ENCODE measurements at regions not wholly inside any gene's neighbourhood (a gene's known extent, or its start where the extent isn't known, plus 50 kb on each side); places are given as distances from the start of the nearest gene placed in this dataset.

GRCh38 chr15:61655881-61656280 is 404.4 kb downstream of the VPS13C start:
- no peak overlapping the region for H2AFZ ChIP-seq (ENCODE audit: low read length)
- no peaks in the 10 kb centered on the region for H3K36me3 ChIP-seq (ENCODE audit: insufficient read depth, low read length)
- H3K9me3 ChIP-seq (ENCODE audit: low read length) = 0 out of 2 replicates have a peak, but pooled peaks cover 3% of the 10 kb centered on the region
- no peak overlapping the region for H3K4me3 ChIP-seq (ENCODE audit: low read depth, low read length, poor library complexity, severe bottlenecking)
- no peaks in the 10 kb centered on the region for H4K20me1 ChIP-seq (ENCODE audit: insufficient read depth, low read length)
- no peaks in the 10 kb centered on the region for H3K79me2 ChIP-seq (ENCODE audit: insufficient read depth, low read length)
- H3K4me1 ChIP-seq (ENCODE audit: insufficient read depth, low read length, severe bottlenecking) = no peaks in the 10 kb centered on the region
- no peak overlapping the region for H3K27ac ChIP-seq (ENCODE audit: low read depth, low read length, poor library complexity, severe bottlenecking)
- no peaks in the 10 kb centered on the region; the same call in 1 of the 2 replicates for H3K27me3 ChIP-seq (ENCODE audit: insufficient read depth, low read length)
- TF ChIP-seq CTCF (IDR thresholded peaks at IDR 0.05; ENCODE audit: low read length) = no peak
- no peak for TF ChIP-seq EZH2 (IDR thresholded peaks at IDR 0.05; ENCODE audit: borderline replicate concordance, low read length)
- no peaks in the 10 kb centered on the region for H3F3A ChIP-seq (ENCODE audit: insufficient read depth, low read length)
- no peak overlapping the region for H3K4me2 ChIP-seq (ENCODE audit: low read length)
- H3K9ac ChIP-seq (ENCODE audit: low read length) = no peak overlapping the region
- H3K9me2 ChIP-seq (ENCODE audit: low read depth, low read length) = no peaks in the 10 kb centered on the region

DNA sequence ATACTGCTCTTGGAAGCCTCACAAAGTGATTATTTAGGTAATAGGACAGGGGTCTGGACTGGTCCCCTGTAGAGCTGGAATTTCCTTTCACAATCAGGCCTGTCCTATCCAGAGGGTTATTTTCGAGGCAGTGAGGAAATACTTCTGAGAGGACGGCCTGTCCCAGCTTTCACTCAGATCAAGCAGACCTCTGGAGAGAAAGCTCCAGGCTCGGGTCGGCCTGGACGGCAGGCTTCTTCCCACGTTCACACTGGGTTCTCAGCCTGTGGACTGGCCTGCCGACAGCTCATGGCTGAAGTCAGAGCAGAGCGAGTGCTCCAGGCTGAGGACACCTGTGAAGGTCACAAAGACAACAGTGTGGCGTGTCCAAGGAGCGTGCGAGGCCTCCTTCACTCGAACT is 405.3 kb downstream of the VPS13C start:
- Histone ChIP-seq H3K36me3 (ENCODE audit: insufficient read depth, low read length) (no peaks in the 10 kb centered on the region), H3K79me2 (ENCODE audit: insufficient read depth, low read length) (no peaks in the 10 kb centered on the region), H3K9me3 (ENCODE audit: low read length) (0 out of 2 replicates have a peak, but pooled peaks cover 3% of the 10 kb centered on the region), H3K27ac (ENCODE audit: low read depth, low read length, poor library complexity, severe bottlenecking) (no peak overlapping the region), H3K4me3 (ENCODE audit: low read depth, low read length, poor library complexity, severe bottlenecking) (no peak overlapping the region), H3K4me1 (ENCODE audit: insufficient read depth, low read length, severe bottlenecking) (no peaks in the 10 kb centered on the region), H3K9me2 (ENCODE audit: low read depth, low read length) (no peaks in the 10 kb centered on the region), H3K4me2 (ENCODE audit: low read length) (no peak overlapping the region), H4K20me1 (ENCODE audit: insufficient read depth, low read length) (no peaks in the 10 kb centered on the region), H3K9ac (ENCODE audit: low read length) (no peak overlapping the region), H3F3A (ENCODE audit: insufficient read depth, low read length) (no peaks in the 10 kb centered on the region), H2AFZ (ENCODE audit: low read length) (no peak overlapping the region), H3K27me3 (ENCODE audit: insufficient read depth, low read length) (no peaks in the 10 kb centered on the region; the same call in 1 of the 2 replicates)
- TF ChIP-seq CTCF (IDR thresholded peaks at IDR 0.05; ENCODE audit: low read length) (no peak), EZH2 (IDR thresholded peaks at IDR 0.05; ENCODE audit: borderline replicate concordance, low read length) (no peak)

DNA sequence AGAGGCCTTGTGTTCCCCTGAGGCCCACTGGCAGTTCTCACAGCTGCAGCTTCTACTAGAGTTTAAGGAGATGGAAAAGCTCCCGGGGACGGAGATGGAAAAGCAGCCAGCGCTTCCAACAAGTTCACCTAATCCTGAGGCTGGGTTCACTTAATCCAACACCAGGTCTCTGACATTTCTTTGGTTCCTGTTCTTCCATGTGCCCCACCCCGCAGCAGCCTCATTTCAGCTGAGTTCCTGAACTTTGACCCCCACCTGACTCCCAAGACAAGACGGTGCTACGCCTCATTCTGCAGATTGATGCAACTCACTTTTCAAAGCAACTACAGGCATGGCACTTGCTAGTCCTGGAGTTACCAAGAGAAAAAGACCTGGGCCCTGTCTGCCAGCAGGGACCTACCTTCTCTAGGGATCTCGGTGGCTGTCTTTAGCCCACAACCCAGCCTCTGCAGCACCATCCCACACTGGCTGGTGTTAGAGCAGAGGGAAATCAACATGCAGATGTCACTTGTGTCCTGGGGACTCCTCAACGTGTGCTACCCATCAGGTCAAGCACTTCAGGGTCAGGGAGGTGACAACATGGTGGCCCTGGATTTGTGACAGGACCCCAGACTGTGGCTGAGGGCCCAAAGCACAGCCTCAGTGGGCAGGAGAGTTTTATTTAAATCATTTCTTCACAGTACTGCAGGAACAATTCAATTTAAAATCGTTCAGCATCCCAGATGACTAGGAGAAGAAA is 406.1 kb downstream of the VPS13C start:
- Histone ChIP-seq H4K20me1 (ENCODE audit: insufficient read depth, low read length) (no peaks in the 10 kb centered on the region), H3F3A (ENCODE audit: insufficient read depth, low read length) (no peaks in the 10 kb centered on the region), H3K4me1 (ENCODE audit: insufficient read depth, low read length, severe bottlenecking) (no peaks in the 10 kb centered on the region), H3K9me2 (ENCODE audit: low read depth, low read length) (no peaks in the 10 kb centered on the region), H3K9ac (ENCODE audit: low read length) (no peak overlapping the region), H3K36me3 (ENCODE audit: insufficient read depth, low read length) (no peaks in the 10 kb centered on the region), H3K9me3 (ENCODE audit: low read length) (0 out of 2 replicates have a peak, but pooled peaks cover 3% of the 10 kb centered on the region), H3K4me3 (ENCODE audit: low read depth, low read length, poor library complexity, severe bottlenecking) (no peak overlapping the region), H3K79me2 (ENCODE audit: insufficient read depth, low read length) (no peaks in the 10 kb centered on the region), H3K27me3 (ENCODE audit: insufficient read depth, low read length) (no peaks in the 10 kb centered on the region; the same call in 1 of the 2 replicates), H3K27ac (ENCODE audit: low read depth, low read length, poor library complexity, severe bottlenecking) (no peak overlapping the region), H2AFZ (ENCODE audit: low read length) (no peak overlapping the region), H3K4me2 (ENCODE audit: low read length) (no peak overlapping the region)
- TF ChIP-seq EZH2 (IDR thresholded peaks at IDR 0.05; ENCODE audit: borderline replicate concordance, low read length) (no peak), CTCF (IDR thresholded peaks at IDR 0.05; ENCODE audit: low read length) (no peak)
